SK-N-DZ (cell line): ENCODE measurements at regions not wholly inside any gene's neighbourhood (a gene's known extent, or its start where the extent isn't known, plus 50 kb on each side); places are given as distances from the start of the nearest gene placed in this dataset.
A peak's percentile ranks its signal among the peaks of the same experiment; 100 is the strongest.
"Not testable (repeated sequence)": the region's sequence is repeated elsewhere in the genome, so short reads cannot be mapped to it uniquely, and the experiment has no call there.

Source experiments
- DNase-seq: peaks from one replicate; pipeline ENCODE4 v3.0.0-alpha.2; 2015; ENCODE audit warnings: low spot score

DNA sequence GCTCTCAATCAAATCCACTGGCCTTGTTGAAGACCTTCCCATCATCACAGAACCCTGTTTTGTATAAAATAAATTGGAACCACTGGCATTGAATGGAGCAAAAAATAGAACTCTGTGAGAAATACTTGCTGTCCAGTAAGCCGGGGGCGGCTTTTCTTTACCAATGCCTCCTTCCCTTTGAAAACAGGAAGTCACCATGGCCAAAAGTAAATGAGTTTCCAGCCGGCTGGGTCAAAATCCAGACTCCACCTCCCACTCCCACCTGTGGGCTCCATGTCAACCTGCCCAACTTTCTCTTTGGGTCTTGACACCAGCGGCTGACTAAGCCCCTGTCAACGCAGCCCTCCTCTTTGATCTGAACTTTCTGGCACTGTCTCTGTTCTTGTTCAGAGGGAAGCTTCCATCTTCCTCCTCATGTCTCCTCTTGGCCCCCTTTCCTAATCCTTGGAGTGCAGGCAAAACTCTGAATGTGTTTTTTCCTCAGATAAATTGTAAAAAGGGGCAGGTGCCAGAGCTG lies 95.2 kb downstream of the TFAP2C start:
- DNase-seq: no peak

DNA sequence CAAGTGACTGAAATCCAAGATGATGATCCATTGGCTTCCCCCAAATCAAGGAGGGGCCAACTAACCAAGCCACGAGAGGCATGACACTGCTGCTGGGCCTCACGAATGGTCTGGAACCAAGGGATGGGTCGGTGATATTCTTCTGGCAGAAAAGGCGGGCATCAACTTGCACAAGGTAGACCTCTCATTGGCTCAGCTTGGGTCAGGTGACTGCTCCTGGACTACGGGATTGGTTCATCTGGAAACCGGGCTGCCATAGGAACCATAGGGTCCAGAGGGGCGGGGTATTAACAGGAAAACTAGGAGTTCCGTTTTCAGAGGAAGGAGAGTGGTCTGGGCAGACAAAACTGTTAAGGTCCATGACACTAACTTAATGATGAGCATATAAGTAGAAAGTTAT lies 100.9 kb downstream of the TFAP2C start:
- no peak for DNase-seq

DNA sequence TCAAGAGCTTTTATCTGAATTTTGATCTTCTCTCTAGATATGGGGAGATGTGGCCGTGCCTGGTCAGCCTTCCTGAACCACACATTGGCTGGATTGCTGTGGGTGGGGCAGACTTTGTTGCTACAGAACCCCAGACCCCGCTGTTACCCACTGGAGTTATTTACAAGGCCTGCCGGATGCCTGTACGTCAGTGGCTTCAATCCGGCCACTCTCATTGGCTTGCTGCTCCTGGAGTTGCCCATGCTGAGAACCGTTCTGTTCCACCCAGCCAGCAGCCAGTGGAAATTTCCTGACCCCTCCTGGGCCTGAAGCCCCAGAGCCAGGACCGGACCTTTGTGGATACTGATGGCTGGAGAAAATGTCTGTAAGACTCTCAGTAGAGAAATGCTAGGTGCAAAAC lies 101.9 kb downstream of the TFAP2C start:
- DNase-seq: no peak

DNA sequence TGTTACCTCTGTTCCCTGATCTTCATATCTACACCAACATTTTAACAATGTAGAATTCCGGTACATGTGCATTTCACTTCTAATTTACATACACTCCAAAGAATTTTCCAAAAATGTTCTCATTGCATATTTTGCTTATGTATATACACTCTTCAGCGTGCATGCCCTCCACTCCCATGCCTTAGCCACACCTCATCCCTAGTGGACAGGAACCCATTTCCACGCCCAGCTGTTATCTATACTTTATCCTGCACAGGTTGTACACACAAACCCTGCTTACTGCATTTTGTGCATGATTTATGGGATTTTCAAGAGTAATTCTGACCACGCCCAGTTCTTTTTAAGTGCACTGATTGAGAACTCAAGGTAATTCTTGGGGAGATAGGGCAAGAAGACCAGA lies 102.4 kb downstream of the TFAP2C start:
- no peak for DNase-seq

DNA sequence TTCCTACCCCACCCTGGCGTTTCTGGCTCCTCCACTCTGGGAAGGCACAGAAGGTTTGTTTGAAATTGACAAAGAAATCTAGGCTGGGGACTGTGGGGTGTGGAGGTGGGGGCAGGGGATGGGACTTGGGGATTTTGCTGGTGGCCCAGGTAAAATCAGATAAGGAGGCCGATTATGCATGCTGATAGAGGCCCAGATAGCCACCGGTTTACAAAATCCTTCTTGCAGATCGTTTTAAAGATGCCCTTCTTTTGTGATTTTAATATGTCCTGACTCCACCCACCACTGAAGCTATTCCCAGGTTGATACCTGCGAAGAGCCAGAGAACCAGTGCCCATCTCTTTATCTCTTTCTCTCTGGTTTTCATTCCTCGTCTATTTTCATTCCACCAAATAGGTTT lies 104.9 kb downstream of the TFAP2C start:
- no peak for DNase-seq

DNA sequence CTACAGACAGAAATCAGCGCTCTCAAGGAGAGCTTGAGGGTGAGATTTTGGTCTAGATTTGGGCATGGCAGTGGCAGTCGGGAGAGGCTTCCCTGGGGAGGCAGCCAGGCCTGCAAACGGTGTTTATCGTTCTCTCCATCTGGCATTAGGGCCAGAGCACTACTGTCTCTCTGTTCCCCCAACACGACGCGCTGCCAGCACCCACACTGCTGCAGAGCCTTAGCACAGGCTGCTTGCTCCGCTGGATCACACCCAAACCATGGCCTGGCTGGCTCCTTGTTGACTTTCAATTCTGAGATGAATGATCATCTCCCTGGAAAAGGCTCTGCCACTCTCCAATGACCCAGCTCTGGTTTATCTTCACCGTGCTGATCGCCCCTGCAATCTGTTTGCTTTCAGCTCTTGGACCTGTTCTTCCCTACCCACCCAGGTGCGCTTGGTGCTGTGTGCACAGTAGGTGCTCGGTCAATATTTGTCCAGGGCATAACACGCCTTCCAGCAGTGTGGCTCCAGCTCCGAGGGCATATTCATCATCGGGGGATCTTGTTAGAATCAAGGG lies 106.1 kb downstream of the TFAP2C start:
- DNase-seq: no peak

DNA sequence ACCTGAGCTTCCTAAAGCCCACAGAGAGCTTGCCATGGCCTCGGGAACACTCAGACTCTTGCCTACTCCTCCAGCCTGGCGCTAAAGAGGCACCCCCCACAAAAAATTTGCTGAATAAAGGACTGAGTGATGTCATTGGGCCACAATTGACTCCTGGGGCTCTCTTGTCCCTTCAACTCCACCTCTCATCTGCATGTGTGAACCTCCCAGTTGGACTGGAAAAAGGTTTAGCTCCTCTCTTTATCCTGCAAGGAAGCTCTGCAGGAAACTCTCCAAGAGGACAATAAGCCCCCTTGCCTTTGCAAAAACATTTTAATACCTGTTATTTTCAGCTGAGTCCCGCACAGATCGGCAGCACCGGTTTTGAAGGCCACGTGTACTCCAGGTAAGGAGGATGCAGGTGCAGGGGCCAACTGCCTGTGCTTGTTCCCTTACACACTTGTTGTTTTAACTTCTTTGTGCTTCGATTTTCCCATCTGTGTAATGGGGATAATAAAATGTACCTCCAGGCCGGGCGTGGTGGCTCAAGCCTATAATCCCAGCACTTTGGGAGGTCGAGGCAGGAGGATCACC lies 107.3 kb downstream of the TFAP2C start:
- no peak for DNase-seq

DNA sequence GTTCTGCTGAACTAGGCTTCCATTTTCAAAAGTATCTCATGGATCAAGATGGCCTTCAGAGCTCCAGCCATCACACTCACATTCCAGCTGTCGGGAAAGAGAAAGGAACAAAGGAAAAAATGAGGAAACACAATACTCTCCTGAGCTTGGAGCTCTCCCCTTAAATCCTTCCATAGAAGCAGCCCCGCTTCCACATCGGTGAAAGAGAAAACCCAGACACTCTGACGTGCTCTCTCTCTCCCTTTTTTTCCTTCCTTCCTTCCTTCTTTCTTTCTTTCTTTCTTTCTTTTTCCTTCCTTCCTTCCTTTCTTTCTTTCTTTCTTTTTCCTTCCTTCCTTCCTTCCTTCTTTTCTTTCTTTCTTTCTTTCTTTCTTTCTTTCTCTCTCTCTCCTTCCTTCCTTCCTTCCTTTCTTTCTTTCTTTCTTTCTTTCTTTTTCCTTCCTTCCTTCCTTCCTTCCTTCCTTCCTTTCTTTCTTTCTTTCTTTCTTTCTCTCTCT lies 115.3 kb downstream of the TFAP2C start:
- DNase-seq: not testable (repeated sequence)

DNA sequence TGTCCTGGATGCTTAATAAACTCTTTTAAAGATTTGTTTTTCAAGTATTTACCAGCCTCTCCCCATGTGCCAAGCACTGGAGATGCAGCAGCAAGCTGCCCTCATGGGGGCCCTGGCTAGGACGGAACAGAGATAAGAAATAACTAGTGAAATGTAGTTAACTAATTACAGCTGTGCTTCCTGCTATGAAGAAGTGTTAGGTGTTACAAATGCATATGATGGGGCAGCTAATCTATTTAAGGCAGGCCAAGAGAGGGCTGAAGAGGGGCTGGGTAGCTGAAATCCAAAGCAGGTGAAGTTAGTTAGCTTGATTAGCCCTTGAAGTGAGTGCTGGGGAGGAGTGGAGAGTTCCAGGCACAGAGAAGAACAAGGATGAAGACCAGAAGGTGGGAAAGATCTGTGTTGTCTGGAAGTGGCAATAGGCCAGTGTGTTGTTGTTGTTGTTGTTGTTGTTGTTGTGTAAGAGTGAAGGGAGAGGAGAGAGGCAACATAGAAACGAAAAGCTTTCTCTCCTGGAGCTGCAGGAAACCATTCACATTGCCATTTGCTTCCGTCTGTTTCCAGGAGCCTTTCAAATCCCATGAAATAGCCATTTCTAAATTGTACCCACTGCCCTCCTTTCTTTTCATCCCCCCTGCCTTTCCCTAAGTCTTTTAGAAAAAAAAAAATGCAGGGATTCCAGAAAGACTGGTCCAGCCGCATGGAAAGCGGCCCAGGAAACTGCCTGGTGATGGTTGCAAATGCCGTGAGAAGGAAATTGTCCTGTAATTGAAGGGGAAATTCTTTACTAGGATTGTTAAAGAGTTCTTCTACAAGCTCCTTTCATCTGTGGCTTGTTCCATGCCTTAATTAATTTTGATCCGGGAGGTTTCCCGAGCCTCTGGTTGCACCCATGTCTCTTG lies 119.6 kb downstream of the TFAP2C start:
- no peak for DNase-seq

DNA sequence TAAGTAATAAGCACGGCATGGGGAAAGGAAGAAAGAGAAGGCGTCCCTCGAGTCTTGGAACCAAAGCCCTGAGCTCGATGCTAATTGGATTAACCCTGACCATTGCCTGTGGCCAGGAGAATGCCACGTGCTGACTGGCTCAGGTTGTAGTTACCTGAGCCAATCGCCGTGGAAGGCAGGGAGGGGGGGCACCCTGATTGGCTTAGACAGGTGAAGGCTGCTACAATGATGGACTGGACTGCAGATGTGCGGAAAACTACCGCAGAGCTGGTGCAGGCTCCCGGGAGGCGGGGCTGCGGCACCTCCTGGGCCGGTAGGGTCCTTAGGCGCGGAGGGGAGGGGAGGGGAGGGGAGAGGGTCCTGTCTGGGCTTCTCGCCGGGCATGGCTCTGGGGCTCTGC lies 121.3 kb downstream of the TFAP2C start:
- peak; percentile 22 for DNase-seq

DNA sequence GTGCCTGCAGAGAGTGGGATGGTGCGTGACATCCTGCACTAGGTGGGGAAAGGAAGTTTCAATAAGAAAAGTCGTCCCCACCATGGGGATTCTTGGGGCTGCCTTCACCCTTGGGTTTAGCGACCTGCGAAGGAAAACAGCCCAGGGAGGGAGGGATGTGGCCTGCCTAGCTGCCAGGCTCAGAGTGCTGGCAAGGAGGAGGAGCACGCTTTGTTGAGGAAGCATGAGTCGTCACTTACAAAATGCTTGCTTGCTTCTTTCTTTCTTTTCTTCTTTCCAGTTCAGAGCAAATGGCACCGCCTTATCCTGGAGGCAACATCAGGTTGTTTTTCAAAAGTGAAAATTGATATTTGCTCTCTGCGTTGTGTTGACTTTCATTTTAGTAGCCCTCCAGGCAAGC lies 123.2 kb downstream of the TFAP2C start:
- DNase-seq: no peak

DNA sequence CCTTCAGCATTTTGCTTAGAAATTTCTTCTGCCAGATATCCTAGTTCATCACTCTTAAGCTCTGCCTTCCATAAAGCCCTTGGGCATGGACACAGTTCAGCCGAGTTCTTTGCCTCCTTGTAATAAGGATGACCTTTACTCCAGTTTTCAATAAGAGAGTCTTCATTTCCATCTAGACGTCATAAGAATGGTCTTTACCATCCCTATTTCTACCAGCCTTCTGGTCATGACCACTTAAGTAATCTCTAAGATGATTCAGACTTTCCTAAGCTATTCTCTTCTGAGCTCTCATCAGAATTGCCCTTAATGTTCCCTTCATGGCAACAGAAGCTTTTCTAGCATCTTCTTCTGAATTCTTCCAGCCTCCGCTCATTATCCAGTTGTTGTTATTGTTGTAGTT lies 126.1 kb downstream of the TFAP2C start:
- no peak for DNase-seq

DNA sequence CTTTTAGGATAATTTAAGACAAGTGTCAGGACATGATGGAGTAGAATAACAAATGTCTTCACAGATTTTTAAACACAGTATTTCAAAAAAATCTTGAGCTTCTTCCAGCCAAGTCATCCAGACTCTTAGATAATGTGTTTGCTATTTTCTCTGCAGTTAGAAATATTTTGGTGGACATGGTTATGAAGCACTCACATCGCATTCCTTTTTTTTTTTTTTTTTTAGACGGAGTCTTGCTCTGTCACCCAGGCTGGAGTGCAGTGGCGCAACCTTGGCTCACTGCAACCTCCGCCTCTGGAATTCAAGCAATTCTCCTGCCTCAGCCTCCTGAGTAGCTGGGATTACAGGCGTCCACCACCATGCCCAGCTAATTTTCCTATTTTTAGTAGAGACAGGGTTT lies 127.6 kb downstream of the TFAP2C start:
- DNase-seq: not testable (repeated sequence)

DNA sequence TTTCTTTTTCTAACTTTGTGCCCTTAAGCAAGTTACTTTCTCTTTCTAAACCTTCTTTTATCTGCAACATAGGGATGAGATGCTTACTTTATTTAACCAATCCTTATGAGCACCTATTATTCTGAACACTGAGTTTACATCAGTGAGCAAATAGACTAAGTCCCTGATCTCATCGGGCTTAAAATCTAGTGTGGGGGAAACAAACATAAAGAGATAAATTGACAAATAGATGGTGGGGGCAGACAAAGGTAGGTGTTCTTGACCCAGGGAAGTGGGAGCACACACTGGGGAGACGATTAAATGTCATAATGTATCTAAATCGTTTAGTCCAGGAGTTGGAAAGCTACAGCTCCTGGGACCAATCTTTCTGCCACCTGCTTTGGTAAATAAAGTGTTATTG lies 129.6 kb downstream of the TFAP2C start:
- no peak for DNase-seq

DNA sequence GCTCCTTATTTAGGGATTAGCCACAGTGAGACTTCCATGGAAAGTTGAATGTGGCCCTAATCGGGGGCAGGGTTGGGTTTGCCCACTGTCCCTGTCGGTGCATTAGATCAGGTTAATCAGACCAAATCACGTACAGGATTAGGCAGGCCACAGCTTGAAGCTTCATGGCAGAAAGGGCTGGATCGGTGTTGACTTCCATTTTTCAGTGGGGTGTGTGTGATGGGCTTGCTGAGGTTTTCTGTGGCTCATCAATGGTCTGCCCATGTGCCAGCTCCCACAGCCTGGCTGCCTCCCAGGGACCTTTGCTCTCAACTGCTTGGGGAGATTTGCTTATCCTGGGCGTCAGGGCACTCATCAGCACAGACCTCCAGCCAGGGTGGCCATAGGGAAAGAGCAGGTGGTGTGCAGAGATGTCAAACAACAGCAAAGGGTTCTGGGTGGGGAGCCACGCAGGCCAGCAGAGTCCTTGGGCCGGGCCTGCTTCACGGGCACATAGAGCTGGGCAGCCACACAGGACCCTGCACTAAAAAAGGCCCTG lies 130.7 kb downstream of the TFAP2C start:
- no peak for DNase-seq

DNA sequence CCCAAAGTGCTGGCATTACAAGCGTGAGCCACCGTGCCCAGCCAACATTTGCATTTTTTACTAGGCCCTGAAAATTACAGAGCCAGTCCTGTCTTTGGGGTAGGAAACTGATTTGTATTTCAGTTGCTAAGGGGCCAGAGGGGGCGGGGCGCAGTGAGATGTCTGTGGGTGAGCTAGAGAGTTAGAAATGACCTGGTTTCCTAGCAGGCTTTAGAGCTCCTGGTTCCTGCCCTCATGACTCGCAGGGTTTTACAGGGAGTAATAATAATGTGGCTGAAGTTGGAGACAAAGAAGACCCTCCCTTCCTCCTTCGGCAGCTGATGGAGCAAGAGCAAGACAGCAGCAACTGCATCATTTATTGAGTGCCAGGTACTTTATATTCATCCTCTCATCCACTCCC lies 131.5 kb downstream of the TFAP2C start:
- DNase-seq: no peak

DNA sequence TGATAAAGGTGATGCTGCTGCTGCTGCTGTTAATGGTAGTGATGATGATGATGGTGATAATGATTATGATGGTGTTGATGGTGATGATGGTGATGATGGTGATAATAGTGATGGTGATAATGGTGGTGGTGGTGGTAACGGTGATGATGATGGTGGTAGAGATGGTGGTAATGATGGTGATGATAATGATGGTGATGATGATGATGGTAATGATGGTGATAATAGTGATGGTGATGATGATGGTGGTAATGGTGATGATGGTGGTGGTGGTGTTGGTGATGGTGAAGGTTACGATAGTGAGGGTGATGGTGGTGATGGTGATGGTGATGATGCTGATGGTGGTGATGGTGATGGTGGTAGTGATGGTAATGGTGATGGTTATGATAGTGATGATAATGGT lies 132.3 kb downstream of the TFAP2C start:
- no peak for DNase-seq

DNA sequence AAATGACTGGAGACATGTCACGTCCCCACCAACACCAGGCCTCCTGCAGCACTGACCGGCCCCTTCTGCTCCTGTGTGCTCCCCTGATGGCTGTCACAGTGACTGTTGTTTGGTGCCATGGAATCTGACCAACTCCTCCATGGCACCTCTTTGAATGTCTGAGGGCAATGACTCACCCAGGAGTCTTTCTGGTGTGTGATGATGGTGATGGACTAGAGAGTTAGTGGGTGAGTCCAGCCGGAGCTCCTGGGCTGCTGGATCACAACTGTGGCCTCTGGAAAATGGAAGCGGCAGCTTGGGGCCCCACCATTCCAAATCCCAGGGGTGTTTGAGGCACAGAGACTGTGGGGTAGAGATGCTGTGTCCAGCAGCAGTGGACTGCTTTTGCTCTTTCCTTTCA lies 133.3 kb downstream of the TFAP2C start:
- DNase-seq: no peak

DNA sequence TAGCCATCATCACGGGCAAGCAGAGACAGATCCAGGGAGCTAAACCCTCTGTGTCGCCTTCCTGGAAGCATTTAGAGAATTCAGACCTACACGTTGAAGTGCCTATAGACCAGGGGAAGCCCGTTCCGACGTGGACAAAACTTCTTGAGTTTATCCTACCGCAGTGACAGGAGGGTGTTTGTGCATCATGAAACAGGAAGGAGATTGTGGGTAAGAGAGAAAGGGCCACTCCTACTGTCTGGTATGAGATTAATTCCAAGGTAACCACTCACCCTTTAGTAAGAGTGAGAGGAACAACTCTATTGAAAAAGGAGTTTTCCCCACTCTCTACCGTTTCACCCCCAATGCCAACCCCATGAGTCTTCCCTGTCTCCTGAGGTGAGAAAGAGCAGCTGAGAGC lies 133.7 kb downstream of the TFAP2C start:
- DNase-seq: no peak

DNA sequence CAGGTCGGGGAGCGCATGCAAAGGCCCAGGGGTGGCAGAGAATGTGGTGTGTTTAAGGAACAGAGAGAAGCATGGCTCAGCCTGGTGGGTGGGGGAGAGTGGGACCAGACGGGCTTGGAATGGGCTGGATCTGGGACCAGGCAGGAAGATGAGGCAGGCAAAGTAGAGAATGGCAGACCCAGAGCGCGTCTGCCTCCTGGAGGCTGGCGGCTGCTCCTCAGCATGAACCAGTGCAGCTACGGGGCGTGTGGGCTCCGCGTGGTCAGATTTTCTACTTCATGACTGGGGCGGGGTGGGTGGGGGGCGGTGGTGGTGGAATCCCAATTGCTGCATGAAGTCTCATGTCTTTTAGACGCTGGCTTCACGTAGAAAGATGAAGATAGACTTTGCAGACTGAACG lies 135.6 kb downstream of the TFAP2C start:
- DNase-seq: no peak

DNA sequence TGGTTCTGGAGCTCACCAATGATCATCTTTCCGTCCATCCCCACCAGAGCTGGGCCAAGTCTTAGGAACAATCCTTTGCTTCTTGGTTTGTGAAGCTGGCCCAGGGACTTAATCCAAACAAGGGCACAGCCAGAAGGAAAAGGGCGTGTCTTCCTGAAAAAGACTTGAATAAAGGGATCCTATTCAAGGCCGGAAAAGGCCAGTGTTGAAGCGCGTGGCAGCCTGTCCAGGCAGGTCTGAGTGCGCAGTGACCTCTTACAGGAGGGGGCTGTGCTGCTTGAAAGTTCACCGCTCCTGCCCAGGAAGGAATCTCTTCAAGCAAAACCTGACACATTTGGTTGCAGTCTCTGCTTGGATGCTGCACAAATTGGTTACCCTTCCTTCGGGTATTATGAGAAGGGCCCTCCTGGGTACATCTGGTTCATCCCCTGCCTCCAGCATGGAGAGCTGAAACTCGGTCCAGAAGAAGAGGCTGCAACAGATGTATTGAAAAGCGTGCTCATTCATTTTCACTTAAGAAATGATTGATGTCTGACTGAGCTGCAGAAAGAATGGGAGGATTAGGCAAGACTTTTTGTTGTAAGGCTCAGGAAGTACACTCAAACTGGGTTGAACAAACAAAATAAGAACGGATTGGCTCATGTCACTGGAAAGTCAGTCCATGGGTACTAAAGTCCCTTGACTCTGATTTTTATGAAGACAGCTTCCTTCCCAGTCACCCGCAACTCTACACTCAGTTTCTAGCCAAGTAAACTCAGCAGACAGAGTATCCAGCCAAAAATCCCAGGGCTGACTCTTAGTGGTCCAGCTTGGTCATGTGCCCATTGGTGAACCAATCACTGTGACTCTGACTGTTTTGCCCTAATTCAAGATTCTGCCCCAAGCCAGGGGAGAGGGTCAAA lies 136.3 kb downstream of the TFAP2C start:
- no peak for DNase-seq
